ENCODE measurements at regions not wholly inside any gene's neighbourhood (a gene's known extent, or its start where the extent isn't known, plus 50 kb on each side); places are given as distances from the start of the nearest gene placed in this dataset.

DNA sequence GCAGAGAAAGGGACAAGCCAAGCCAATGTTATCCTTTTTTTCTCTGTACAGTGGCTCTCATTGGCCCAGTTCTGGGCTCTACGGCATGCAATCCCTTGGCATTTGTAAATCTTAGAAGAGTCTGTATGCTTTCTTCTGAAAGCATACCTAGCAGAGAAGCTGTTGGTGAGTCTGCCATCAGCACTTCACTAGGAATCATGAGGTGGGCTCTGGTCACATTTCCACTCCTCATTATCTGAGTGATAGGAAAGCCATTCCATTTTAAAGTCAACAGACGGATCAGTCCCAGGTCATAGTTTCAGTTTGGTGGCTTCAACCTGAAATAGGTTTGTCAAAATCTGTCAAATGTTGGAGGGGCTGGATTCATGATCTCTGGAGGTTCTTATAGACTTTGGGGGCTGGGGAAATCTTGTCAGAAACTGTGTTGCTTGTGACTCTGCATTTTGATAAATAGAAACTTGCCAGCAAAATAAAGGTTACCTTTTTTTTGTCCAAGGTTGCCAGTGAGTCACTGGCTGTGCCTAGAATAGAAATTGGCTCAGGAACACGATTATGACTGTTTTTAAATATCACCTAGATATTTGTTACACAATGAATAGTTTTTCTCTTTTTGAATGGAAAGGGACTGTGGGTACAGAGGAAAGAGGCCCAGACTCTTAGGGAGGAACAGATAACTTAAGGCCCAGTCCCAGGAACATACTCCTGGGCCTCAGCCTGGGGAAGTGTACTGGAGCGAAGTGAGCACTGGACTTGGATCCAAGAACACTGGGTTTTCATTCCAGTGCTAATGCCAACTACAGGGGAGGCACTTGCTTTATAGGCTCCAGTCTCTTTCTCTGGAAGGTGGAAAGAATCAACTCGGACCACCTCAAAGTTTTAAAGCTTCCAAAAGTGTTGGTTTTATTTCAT lies 183.1 kb downstream of the NMUR2 start:
- TF ChIP-seq, protein P1, sequence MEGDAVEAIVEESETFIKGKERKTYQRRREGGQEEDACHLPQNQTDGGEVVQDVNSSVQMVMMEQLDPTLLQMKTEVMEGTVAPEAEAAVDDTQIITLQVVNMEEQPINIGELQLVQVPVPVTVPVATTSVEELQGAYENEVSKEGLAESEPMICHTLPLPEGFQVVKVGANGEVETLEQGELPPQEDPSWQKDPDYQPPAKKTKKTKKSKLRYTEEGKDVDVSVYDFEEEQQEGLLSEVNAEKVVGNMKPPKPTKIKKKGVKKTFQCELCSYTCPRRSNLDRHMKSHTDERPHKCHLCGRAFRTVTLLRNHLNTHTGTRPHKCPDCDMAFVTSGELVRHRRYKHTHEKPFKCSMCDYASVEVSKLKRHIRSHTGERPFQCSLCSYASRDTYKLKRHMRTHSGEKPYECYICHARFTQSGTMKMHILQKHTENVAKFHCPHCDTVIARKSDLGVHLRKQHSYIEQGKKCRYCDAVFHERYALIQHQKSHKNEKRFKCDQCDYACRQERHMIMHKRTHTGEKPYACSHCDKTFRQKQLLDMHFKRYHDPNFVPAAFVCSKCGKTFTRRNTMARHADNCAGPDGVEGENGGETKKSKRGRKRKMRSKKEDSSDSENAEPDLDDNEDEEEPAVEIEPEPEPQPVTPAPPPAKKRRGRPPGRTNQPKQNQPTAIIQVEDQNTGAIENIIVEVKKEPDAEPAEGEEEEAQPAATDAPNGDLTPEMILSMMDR (IDR thresholded peaks at IDR 0.05): no peak
- no peak for DNase-seq (ENCODE audit: low spot score)

DNA sequence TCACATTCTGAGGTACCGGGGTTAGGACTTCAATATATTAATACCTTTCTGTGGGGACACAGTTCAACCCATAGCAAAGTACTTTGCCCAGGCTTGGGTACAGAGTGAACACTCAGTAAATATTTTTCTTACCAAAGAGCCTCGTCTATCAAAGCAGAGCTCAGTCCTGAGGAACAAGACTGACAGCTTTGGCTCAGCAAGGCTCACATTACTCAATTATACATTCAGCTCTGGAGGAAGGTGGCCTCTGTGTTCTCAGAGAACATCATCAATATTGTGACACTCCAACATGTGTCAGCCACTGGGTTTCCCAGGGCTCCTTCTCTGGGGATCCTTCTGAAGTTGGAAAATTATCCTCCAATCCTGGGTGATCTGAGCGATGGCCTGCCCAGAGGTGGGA lies 186.4 kb downstream of the NMUR2 start:
- Histone ChIP-seq H3K27ac (no peak overlapping the region), H3K27me3 (no peaks in the 10 kb centered on the region), H3K9me3 (peaks cover 0 to 3% of the 10 kb centered on the region in 2 donors), H3K4me3 (no peak overlapping the region), H3K36me3 (no peaks in the 10 kb centered on the region), H3K4me1 (no peaks in the 10 kb centered on the region)
- no peak for DNase-seq (ENCODE audit: low spot score)
- TF ChIP-seq, protein P1 (IDR thresholded peaks at IDR 0.05): no peak

More for the DNA sequence above, 183.1 kb downstream of the NMUR2 start:
- no peaks in the 10 kb centered on the region for H3K36me3 ChIP-seq
- no peaks in the 10 kb centered on the region for H3K9me3 ChIP-seq
- no peak overlapping the region for H3K4me3 ChIP-seq
- H3K4me1 ChIP-seq: no peaks in the 10 kb centered on the region
- H3K27ac ChIP-seq: peak overlapping the region in 1 of 2 donors; percentile 57
- H3K27me3 ChIP-seq: no peaks in the 10 kb centered on the region

DNA sequence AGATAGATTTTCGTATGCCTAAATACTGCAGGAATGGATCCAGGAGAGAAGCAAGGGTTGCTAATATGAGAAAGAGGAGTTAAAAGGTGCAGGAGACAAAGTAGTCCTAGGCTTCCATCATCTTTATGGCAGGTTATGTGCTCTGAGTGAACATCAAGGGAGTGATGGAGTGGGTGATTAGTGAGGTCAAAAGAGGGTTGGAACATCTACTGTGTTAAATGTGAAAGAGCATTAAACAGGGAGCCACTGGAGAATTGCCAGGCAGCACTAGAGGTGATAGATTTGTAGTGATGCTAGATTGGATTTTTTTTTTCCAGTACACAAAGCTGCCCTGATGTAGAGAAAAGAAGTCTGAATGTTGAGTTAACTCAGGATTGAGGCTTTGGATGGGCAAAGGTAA lies 199.3 kb downstream of the NMUR2 start:
- no peak overlapping the region for H3K27ac ChIP-seq
- H3K9me3 ChIP-seq: no peaks in the 10 kb centered on the region
- no peaks in the 10 kb centered on the region for H3K36me3 ChIP-seq
- no peaks in the 10 kb centered on the region for H3K27me3 ChIP-seq
- DNase-seq (ENCODE audit: low spot score): no peak
- no peaks in the 10 kb centered on the region for H3K4me1 ChIP-seq
- TF ChIP-seq, protein P1 (IDR thresholded peaks at IDR 0.05): no peak
- no peak overlapping the region for H3K4me3 ChIP-seq

DNA sequence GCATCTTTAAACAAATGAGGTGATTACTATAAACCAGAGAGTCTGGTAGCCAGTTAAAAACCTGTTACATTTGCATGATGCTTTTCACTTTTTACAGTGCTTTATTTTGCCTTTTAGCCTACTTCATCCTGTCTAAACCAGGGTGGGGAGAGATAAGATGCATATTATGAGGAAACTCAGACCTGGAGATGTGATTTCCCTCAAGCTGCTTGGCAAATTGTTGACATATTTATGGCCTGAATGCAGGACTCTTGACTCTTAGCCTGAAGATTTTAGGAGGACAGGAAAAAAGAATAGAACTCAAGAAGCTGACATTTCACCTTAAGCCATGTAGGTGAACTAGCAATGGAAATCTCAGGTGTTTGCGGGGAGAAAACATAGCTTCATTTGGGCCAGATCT lies 202.8 kb downstream of the NMUR2 start:
- no peaks in the 10 kb centered on the region for H3K27me3 ChIP-seq
- H3K4me3 ChIP-seq: no peak overlapping the region
- H3K27ac ChIP-seq: no peak overlapping the region
- DNase-seq (ENCODE audit: low spot score): no peak
- H3K36me3 ChIP-seq: no peaks in the 10 kb centered on the region
- no peaks in the 10 kb centered on the region for H3K9me3 ChIP-seq
- no peaks in the 10 kb centered on the region for H3K4me1 ChIP-seq
- TF ChIP-seq, protein P1 (IDR thresholded peaks at IDR 0.05): no peak

DNA sequence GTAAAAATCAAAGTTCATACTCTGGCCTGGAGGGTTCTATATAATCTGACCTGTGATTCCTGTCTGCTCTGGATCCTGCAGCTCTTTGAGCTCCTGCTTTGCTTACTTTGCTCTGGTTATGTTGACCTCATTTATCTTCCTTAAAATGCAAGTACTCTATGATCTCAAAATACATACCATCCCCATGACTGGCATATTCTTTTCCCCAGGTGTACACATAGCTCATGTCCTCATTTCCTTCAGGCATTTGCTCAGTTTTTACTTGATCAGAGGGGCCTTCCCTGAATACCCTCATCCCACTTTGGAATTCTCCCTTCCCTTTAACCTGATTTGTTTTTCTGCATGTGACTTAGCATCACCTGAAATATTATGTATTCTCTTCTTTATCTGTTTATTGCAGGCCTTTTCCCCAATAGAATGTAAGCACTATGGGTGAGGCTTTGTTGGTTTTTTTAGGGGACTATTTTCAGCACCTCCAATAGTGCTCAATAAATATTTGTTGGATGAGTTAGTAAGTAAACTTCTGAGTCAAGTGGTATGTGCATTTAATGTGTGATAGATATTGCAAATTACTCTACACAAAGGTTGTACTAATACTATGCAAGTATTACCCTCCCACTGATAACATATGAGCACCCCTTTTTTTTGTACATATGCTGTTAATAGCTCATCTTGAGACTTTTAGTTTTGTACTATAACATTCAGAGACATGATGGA lies 211.5 kb downstream of the NMUR2 start:
- Histone ChIP-seq H3K9me3 (peaks cover 0 to 4% of the 10 kb centered on the region in 2 donors), H3K27ac (no peak overlapping the region), H3K36me3 (no peaks in the 10 kb centered on the region), H3K4me1 (no peaks in the 10 kb centered on the region), H3K4me3 (no peak overlapping the region), H3K27me3 (no peaks in the 10 kb centered on the region)
- TF ChIP-seq, protein P1 (IDR thresholded peaks at IDR 0.05): no peak
- DNase-seq (ENCODE audit: low spot score): no peak
